ENCODE measurements at regions not wholly inside any gene's neighbourhood (a gene's known extent, or its start where the extent isn't known, plus 50 kb on each side); places are given as distances from the start of the nearest gene placed in this dataset.

GRCh38 chr21:32190493-32191144 lies 88.2 kb downstream of the MIS18A start:
- H3K79me2 ChIP-seq (ENCODE audit: control insufficient read depth, insufficient read depth, low read length) = no peaks in the 10 kb centered on the region
- dilution Hi-C loops (cut with MboI; ENCODE audit: extremely low pct_ligation_motif_present, low sequenced_read_pairs) = no loop called here
- no peak overlapping the region for H3K9ac ChIP-seq (ENCODE audit: control insufficient read depth, extremely low read depth, insufficient read depth, low read length)
- H2AFZ ChIP-seq (ENCODE audit: control insufficient read depth, low read length) = no peak overlapping the region
- no peaks in the 10 kb centered on the region for H3K4me1 ChIP-seq (ENCODE audit: control insufficient read depth, extremely low read depth, insufficient read depth, low read length)
- no peaks in the 10 kb centered on the region for H3K9me1 ChIP-seq (ENCODE audit: control insufficient read depth, extremely low read depth, insufficient read depth, low read length)
- no peaks in the 10 kb centered on the region for H3K27me3 ChIP-seq (ENCODE audit: control insufficient read depth, extremely low read depth, insufficient read depth, low read length)
- TF ChIP-seq EZH2 (IDR thresholded peaks at IDR 0.05; ENCODE audit: low read length) (no peak), CTCF (optimal IDR thresholded peaks at IDR 0.05 in 1 of 3, IDR thresholded peaks at IDR 0.05 in 1 of 3, conservative IDR thresholded peaks at IDR 0.05 in 1 of 3; ENCODE audit: extremely low read depth in 1 of 3, insufficient read depth in 2 of 3, low read length in 3 of 3) (no peak)
- H3K27ac ChIP-seq (ENCODE audit: control insufficient read depth, insufficient read depth, low read length) = no peak overlapping the region
- no peaks in the 10 kb centered on the region for H4K20me1 ChIP-seq (ENCODE audit: control insufficient read depth, extremely low read depth, insufficient read depth, low read length)
- no peak for DNase-seq (ENCODE audit: low read depth, low spot score)
- no peaks in the 10 kb centered on the region for H3K36me3 ChIP-seq (ENCODE audit: control insufficient read depth in 2 of 2, extremely low read depth in 1 of 2, insufficient read depth in 2 of 2, low read length in 2 of 2)
- H3K4me3 ChIP-seq (ENCODE audit: control insufficient read depth in 2 of 3, extremely low read depth in 1 of 3, insufficient read depth in 2 of 3, low read depth in 1 of 3, low read length in 3 of 3) = no peak overlapping the region
- H3K4me2 ChIP-seq (ENCODE audit: control insufficient read depth, extremely low read depth, insufficient read depth, low read depth, low read length) = no peak overlapping the region
- no peak for FAIRE-seq
- H3K9me3 ChIP-seq (ENCODE audit: control insufficient read depth, low read depth, low read length) = no peaks in the 10 kb centered on the region

GRCh38 chr21:32189688-32190483 lies 89.0 kb downstream of the MIS18A start:
- no peaks in the 10 kb centered on the region for H3K4me1 ChIP-seq (ENCODE audit: control insufficient read depth, extremely low read depth, insufficient read depth, low read length)
- no peaks in the 10 kb centered on the region for H3K79me2 ChIP-seq (ENCODE audit: control insufficient read depth, insufficient read depth, low read length)
- no peaks in the 10 kb centered on the region for H3K27me3 ChIP-seq (ENCODE audit: control insufficient read depth, extremely low read depth, insufficient read depth, low read length)
- no peak for FAIRE-seq
- no peak for TF ChIP-seq EZH2 (IDR thresholded peaks at IDR 0.05; ENCODE audit: low read length)
- no peak for TF ChIP-seq CTCF (optimal IDR thresholded peaks at IDR 0.05 in 1 of 3, IDR thresholded peaks at IDR 0.05 in 1 of 3, conservative IDR thresholded peaks at IDR 0.05 in 1 of 3; ENCODE audit: extremely low read depth in 1 of 3, insufficient read depth in 2 of 3, low read length in 3 of 3)
- H4K20me1 ChIP-seq (ENCODE audit: control insufficient read depth, extremely low read depth, insufficient read depth, low read length) = no peaks in the 10 kb centered on the region
- H3K36me3 ChIP-seq (ENCODE audit: control insufficient read depth in 2 of 2, extremely low read depth in 1 of 2, insufficient read depth in 2 of 2, low read length in 2 of 2) = no peaks in the 10 kb centered on the region
- no peaks in the 10 kb centered on the region for H3K9me1 ChIP-seq (ENCODE audit: control insufficient read depth, extremely low read depth, insufficient read depth, low read length)
- no peak overlapping the region for H3K9ac ChIP-seq (ENCODE audit: control insufficient read depth, extremely low read depth, insufficient read depth, low read length)
- DNase-seq (ENCODE audit: low read depth, low spot score) = no peak
- no peaks in the 10 kb centered on the region for H3K9me3 ChIP-seq (ENCODE audit: control insufficient read depth, low read depth, low read length)
- H2AFZ ChIP-seq (ENCODE audit: control insufficient read depth, low read length) = no peak overlapping the region
- no peak overlapping the region for H3K4me2 ChIP-seq (ENCODE audit: control insufficient read depth, extremely low read depth, insufficient read depth, low read depth, low read length)
- dilution Hi-C loops (cut with MboI; ENCODE audit: extremely low pct_ligation_motif_present, low sequenced_read_pairs) = no loop called here
- no peak overlapping the region for H3K27ac ChIP-seq (ENCODE audit: control insufficient read depth, insufficient read depth, low read length)
- H3K4me3 ChIP-seq (ENCODE audit: control insufficient read depth in 2 of 3, extremely low read depth in 1 of 3, insufficient read depth in 2 of 3, low read depth in 1 of 3, low read length in 3 of 3) = no peak overlapping the region

Data from keratinocyte (primary cell).